Neural progenitor cell (in vitro differentiated cells): ENCODE measurements at regions not wholly inside any gene's neighbourhood (a gene's known extent, or its start where the extent isn't known, plus 50 kb on each side); places are given as distances from the start of the nearest gene placed in this dataset.

ENCODE experiments used
- DNase-seq: peaks from one replicate; pipeline ENCODE4 v3.0.0-alpha.2; 2016; ENCODE audit warnings: low spot score
- H2AFZ ChIP-seq: fragments of 200-600 bp; sonication (generic); replicated peaks from 2 replicates; pipeline ENCODE4 v1.6.1; 2016; ENCODE audit warnings: antibody characterized with exemption
- H3F3A ChIP-seq: fragments of 200-600 bp; sonication (generic); 2 replicates; pipeline ENCODE4 v1.6.1; 2016; ENCODE audit warnings: antibody characterized with exemption, low read depth
- H3K27ac ChIP-seq: fragments of 200-600 bp; sonication (generic); 2 replicates; pipeline ENCODE4 v1.5.1; 2016; ENCODE audit warnings: mild to moderate bottlenecking
- H3K27me3 ChIP-seq: fragments of 200-600 bp; sonication (generic); 2 replicates; pipeline ENCODE4 v1.6.1; 2016; ENCODE audit warnings: mild to moderate bottlenecking, moderate library complexity
- H3K36me3 ChIP-seq: fragments of 200-600 bp; sonication (generic); 2 replicates; pipeline ENCODE4 v1.5.1; 2016
- H3K4me1 ChIP-seq: fragments of 200-600 bp; sonication (generic); 2 replicates; pipeline ENCODE4 v1.6.1; 2016; ENCODE audit warnings: mixed run types
- H3K4me2 ChIP-seq: fragments of 200-600 bp; sonication (generic); 2 replicates; pipeline ENCODE4 v1.6.1; 2016
- H3K4me3 ChIP-seq: fragments of 200-600 bp; sonication (generic); 2 replicates; pipeline ENCODE4 v1.5.1; 2016
- H3K79me2 ChIP-seq: fragments of 200-600 bp; sonication (generic); 2 replicates; pipeline ENCODE4 v1.6.1; 2016; ENCODE audit warnings: low read depth
- H3K9ac ChIP-seq: fragments of 200-600 bp; sonication (generic); 2 replicates; pipeline ENCODE4 v1.6.1; 2016
- H3K9me3 ChIP-seq: fragments of 200-600 bp; sonication (generic); 2 replicates; pipeline ENCODE4 v1.5.1; 2016; ENCODE audit warnings: low read depth
- H4K20me1 ChIP-seq: fragments of 200-600 bp; sonication (generic); 2 replicates; pipeline ENCODE4 v1.6.1; 2016; ENCODE audit warnings: low read depth
- H3K27ac Mint-ChIP-seq: 3 replicates; pipeline ENCODE4 v1.8.0; 2021; ENCODE audit warnings: mixed read lengths
- H3K27me3 Mint-ChIP-seq: 2 replicates; pipeline ENCODE4 v1.8.0; 2022; ENCODE audit warnings: low read depth, mild to moderate bottlenecking, inconsistent platforms, moderate library complexity, mixed read lengths; ENCODE audit not compliant: insufficient read depth
- H3K36me3 Mint-ChIP-seq: 3 replicates; pipeline ENCODE4 v1.8.0; 2021; ENCODE audit warnings: mixed read lengths
- H3K4me1 Mint-ChIP-seq: 3 replicates; pipeline ENCODE4 v1.8.0; 2021; ENCODE audit warnings: mixed read lengths
- H3K4me3 Mint-ChIP-seq: 3 replicates; pipeline ENCODE4 v1.8.0; 2021; ENCODE audit warnings: mild to moderate bottlenecking, moderate library complexity, mixed read lengths
- H3K9me3 Mint-ChIP-seq: 3 replicates; pipeline ENCODE4 v1.8.0; 2020; ENCODE audit warnings: mixed read lengths
- EZH2 ChIP-seq: fragments of 200-600 bp; sonication (generic); IDR thresholded peaks from 2 replicates; pipeline ENCODE4 v1.6.1; 2017; ENCODE audit warnings: antibody characterized with exemption, mild to moderate bottlenecking, moderate library complexity
- EZH2phosphoT487 ChIP-seq: fragments of 200-600 bp; sonication (generic); IDR thresholded peaks from 2 replicates; pipeline ENCODE4 v1.6.1; 2017; ENCODE audit warnings: antibody characterized with exemption
- TF ChIP-seq, protein P1 (sequence below): fragments of 200-600 bp; sonication (generic); IDR thresholded peaks from 2 replicates; pipeline ENCODE4 v1.5.1; 2017; ENCODE audit warnings: antibody characterized with exemption, mild to moderate bottlenecking

DNA sequence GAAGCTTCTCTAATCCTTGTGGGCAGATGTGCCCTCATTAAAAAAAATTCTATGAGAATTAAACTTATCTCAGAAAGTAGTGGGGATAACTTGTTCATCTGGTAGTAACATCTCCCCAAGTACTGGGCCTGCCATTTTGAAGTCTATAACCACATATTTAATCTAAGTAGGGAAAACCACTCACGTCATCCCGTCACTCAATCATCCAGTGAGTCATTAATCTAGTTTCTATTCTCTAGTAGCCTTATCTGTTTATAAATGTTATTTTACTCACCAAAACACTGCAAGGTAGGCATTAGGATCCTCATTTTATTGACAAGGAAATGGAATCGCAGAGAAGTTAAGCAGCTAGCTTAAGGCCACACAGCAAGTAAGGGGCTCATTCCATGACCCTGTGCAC is 221.9 kb downstream of the ATG4C start:
- Histone ChIP-seq H3K36me3 (no peaks in the 10 kb centered on the region), H3K9ac (no peak overlapping the region), H3K4me3 (no peak overlapping the region), H3K4me2 (no peak overlapping the region), H2AFZ (no peak overlapping the region), H3K27ac (no peak overlapping the region), H3K9me3 (no peaks in the 10 kb centered on the region), H3K27me3 (no peaks in the 10 kb centered on the region), H3K79me2 (no peaks in the 10 kb centered on the region), H4K20me1 (peaks cover 2% of the 10 kb centered on the region), H3F3A (peaks cover 6% of the 10 kb centered on the region), H3K4me1 (peaks cover 17% of the 10 kb centered on the region)
- Mint-ChIP-seq H3K27ac (no peak overlapping the region), H3K27me3 (peaks cover 5% of the 10 kb centered on the region), H3K4me1 (peaks cover 15% of the 10 kb centered on the region), H3K4me3 (no peak overlapping the region), H3K9me3 (no peaks in the 10 kb centered on the region), H3K36me3 (no peaks in the 10 kb centered on the region)
- no peak for DNase-seq
- TF ChIP-seq, protein P1, sequence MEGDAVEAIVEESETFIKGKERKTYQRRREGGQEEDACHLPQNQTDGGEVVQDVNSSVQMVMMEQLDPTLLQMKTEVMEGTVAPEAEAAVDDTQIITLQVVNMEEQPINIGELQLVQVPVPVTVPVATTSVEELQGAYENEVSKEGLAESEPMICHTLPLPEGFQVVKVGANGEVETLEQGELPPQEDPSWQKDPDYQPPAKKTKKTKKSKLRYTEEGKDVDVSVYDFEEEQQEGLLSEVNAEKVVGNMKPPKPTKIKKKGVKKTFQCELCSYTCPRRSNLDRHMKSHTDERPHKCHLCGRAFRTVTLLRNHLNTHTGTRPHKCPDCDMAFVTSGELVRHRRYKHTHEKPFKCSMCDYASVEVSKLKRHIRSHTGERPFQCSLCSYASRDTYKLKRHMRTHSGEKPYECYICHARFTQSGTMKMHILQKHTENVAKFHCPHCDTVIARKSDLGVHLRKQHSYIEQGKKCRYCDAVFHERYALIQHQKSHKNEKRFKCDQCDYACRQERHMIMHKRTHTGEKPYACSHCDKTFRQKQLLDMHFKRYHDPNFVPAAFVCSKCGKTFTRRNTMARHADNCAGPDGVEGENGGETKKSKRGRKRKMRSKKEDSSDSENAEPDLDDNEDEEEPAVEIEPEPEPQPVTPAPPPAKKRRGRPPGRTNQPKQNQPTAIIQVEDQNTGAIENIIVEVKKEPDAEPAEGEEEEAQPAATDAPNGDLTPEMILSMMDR, result no peak
- TF ChIP-seq EZH2phosphoT487, result no peak
- TF ChIP-seq EZH2, result no peak

DNA sequence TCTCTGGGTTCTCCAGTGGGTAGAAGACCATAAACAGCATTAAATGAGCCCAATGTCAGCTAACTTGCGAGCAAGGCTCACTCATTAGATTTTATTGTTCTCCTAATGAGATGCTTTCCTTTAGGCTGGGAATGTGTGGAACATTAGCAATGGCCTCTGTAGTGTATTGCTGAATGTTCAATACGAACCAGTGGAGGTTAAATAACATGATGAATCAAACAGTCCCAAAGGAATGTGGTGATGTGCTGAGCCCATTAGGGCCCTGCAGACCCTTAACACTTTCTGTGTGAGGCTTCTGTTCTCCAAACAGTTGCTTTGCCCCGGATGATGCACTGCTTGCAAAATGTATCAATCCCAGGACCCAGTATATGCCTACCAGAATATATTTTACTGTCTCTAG is 225.5 kb downstream of the ATG4C start:
- H2AFZ ChIP-seq, result no peak overlapping the region
- H3K9ac ChIP-seq, result no peak overlapping the region
- Mint-ChIP-seq H3K27ac (no peak overlapping the region), H3K4me1 (peaks cover 26% of the 10 kb centered on the region), H3K4me3 (no peak overlapping the region), H3K36me3 (no peaks in the 10 kb centered on the region), H3K9me3 (no peaks in the 10 kb centered on the region), H3K27me3 (peaks cover 10% of the 10 kb centered on the region)
- no peak for DNase-seq
- H4K20me1 ChIP-seq, result peaks cover 2% of the 10 kb centered on the region
- H3K36me3 ChIP-seq, result no peaks in the 10 kb centered on the region
- H3K4me3 ChIP-seq, result no peak overlapping the region
- no peaks in the 10 kb centered on the region for H3K27me3 ChIP-seq
- H3K27ac ChIP-seq, result no peak overlapping the region
- no peaks in the 10 kb centered on the region for H3K79me2 ChIP-seq
- peaks cover 14% of the 10 kb centered on the region for H3F3A ChIP-seq
- no peaks in the 10 kb centered on the region for H3K9me3 ChIP-seq
- H3K4me1 ChIP-seq, result peaks cover 23% of the 10 kb centered on the region
- TF ChIP-seq EZH2 (no peak), EZH2phosphoT487 (no peak)
- TF ChIP-seq, protein P1, result no peak
- H3K4me2 ChIP-seq, result no peak overlapping the region

DNA sequence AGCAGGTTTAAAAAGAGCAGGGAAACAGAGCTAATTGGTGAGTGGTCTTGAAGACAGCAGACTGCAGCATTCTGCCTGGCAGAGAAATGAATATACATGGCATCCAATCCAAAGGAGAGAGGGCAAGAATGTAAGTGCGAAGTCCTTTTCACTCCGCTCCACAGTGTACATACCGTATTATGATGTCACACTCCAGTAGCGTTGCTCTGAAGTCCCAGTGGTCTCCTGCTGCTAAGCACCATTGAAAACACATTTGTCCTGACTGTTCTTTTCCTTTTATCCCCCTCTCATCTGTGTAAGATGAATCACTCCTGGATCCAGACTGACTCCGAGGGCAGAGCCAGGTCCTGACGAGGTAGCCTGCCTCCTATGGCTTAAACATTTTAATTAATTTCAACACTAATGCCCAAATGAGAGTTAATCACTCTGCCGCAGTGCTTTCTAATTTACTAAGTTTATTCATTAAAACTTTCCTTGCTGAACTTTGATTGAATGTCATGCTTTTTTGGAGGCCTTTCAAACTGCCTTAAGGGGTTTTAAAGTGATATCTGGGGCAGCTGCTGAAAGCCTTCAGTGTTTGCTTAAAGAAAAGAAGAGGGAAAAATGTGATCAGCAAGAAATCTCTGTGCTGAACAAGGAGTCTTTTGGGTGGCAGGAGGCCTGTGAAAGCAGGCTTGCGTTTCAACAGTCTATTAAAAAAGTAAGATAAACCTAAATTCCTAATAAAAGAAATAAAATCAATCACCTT is 227.2 kb downstream of the ATG4C start:
- H3K4me2 ChIP-seq, result peak overlapping the region; percentile 48
- H3K27ac ChIP-seq, result no peak overlapping the region
- no peaks in the 10 kb centered on the region for H3K9me3 ChIP-seq
- Mint-ChIP-seq H3K4me1 (peaks cover 26% of the 10 kb centered on the region), H3K36me3 (no peaks in the 10 kb centered on the region), H3K9me3 (no peaks in the 10 kb centered on the region), H3K27ac (no peak overlapping the region), H3K4me3 (peak overlapping the region; percentile 39), H3K27me3 (peaks cover 7% of the 10 kb centered on the region)
- H3K9ac ChIP-seq, result no peak overlapping the region
- no peak overlapping the region for H3K4me3 ChIP-seq
- peak; percentile 76 for DNase-seq
- H3F3A ChIP-seq, result peaks cover 14% of the 10 kb centered on the region
- H3K4me1 ChIP-seq, result peaks cover 23% of the 10 kb centered on the region
- H3K27me3 ChIP-seq, result no peaks in the 10 kb centered on the region
- no peaks in the 10 kb centered on the region for H3K79me2 ChIP-seq
- H2AFZ ChIP-seq, result no peak overlapping the region
- H3K36me3 ChIP-seq, result no peaks in the 10 kb centered on the region
- no peak for TF ChIP-seq EZH2
- peak; percentile 76 for TF ChIP-seq EZH2phosphoT487
- H4K20me1 ChIP-seq, result peaks cover 2% of the 10 kb centered on the region

DNA sequence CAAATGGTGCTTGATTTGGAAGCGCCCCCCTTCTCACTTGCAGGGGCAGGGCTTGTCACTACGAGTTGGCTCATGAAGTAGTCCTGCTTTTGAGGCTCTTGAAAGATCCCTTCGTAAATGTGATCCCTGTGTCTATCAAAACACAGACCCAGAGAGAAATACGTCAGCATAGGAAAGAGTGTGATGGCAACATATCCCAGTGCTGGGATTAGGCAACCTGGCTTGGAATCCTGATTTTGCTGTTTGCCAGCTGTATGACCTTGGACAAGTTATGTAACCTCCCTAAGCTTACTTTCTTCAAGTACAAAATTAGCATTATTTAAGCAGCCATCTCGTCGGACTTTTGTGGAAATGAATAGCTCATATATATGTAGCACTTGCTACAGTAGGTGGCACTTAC is 228.4 kb downstream of the ATG4C start:
- H3K4me1 ChIP-seq, result peaks cover 23% of the 10 kb centered on the region
- H3K36me3 ChIP-seq, result no peaks in the 10 kb centered on the region
- H3K4me3 ChIP-seq, result no peak overlapping the region
- H3F3A ChIP-seq, result peaks cover 14% of the 10 kb centered on the region
- H3K36me3 Mint-ChIP-seq, result no peaks in the 10 kb centered on the region
- no peaks in the 10 kb centered on the region for H3K9me3 Mint-ChIP-seq
- peaks cover 26% of the 10 kb centered on the region for H3K4me1 Mint-ChIP-seq
- no peak overlapping the region for H3K9ac ChIP-seq
- H3K4me3 Mint-ChIP-seq, result no peak overlapping the region
- no peak overlapping the region for H3K27ac ChIP-seq
- H4K20me1 ChIP-seq, result peaks cover 2% of the 10 kb centered on the region
- no peaks in the 10 kb centered on the region for H3K27me3 ChIP-seq
- H3K79me2 ChIP-seq, result no peaks in the 10 kb centered on the region
- no peak overlapping the region for H3K27ac Mint-ChIP-seq
- peaks cover 10% of the 10 kb centered on the region for H3K27me3 Mint-ChIP-seq
- no peak for TF ChIP-seq EZH2phosphoT487
- TF ChIP-seq, protein P1, result no peak
- no peak for TF ChIP-seq EZH2
- H3K4me2 ChIP-seq, result no peak overlapping the region
- no peaks in the 10 kb centered on the region for H3K9me3 ChIP-seq
- H2AFZ ChIP-seq, result no peak overlapping the region
- DNase-seq, result no peak
